SK-N-SH treated with all-trans-retinoic acid at 6 μM for 48 hours (cell line): ENCODE measurements at regions not wholly inside any gene's neighbourhood (a gene's known extent, or its start where the extent isn't known, plus 50 kb on each side); places are given as distances from the start of the nearest gene placed in this dataset.

ENCODE experiments used
- ATAC-seq: fragments of 200-7000 bp; cut with Tn5 transposase; 3 replicates; pipeline ENCODE4 v1.9.1; 2020; ENCODE audit warnings: mild to moderate bottlenecking, moderate library complexity
- BACH2 ChIP-seq: fragments of 250-450 bp; sonication (Bioruptor Pico); IDR thresholded peaks from 2 replicates; pipeline ENCODE4 v1.9.0; 2021; ENCODE audit warnings: mild to moderate bottlenecking, borderline replicate concordance
- CREB5 ChIP-seq: fragments of 250-450 bp; sonication (Bioruptor Pico); IDR thresholded peaks from 2 replicates; pipeline ENCODE4 v1.5.1; 2020; ENCODE audit warnings: low read depth, mild to moderate bottlenecking, moderate library complexity
- CSDC2 ChIP-seq: fragments of 250-450 bp; sonication (Bioruptor Pico); IDR thresholded peaks from 2 replicates; pipeline ENCODE4 v1.5.0; 2020; ENCODE audit warnings: mild to moderate bottlenecking, moderate library complexity
- CSRNP3 ChIP-seq: fragments of 250-450 bp; sonication (Bioruptor Pico); IDR thresholded peaks from 2 replicates; pipeline ENCODE4 v1.5.1; 2021; ENCODE audit warnings: mild to moderate bottlenecking, moderate library complexity
- ESRRG ChIP-seq: fragments of 250-450 bp; sonication (Bioruptor Pico); IDR thresholded peaks from 2 replicates; pipeline ENCODE4 v1.6.1; 2021; ENCODE audit warnings: mild to moderate bottlenecking
- GLIS3 ChIP-seq: fragments of 250-450 bp; sonication (Bioruptor Pico); IDR thresholded peaks from 2 replicates; pipeline ENCODE4 v1.5.0; 2020; ENCODE audit warnings: mild to moderate bottlenecking, moderate library complexity
- ISL1 ChIP-seq: fragments of 250-450 bp; sonication (Bioruptor Pico); IDR thresholded peaks from 2 replicates; pipeline ENCODE4 v2.1.2; 2022; ENCODE audit warnings: mild to moderate bottlenecking, moderate library complexity
- OSR1 ChIP-seq: fragments of 250-450 bp; sonication (Bioruptor Pico); IDR thresholded peaks from 2 replicates; pipeline ENCODE4 v1.8.0; 2022; ENCODE audit warnings: moderate library complexity, mild to moderate bottlenecking, inconsistent platforms
- POU6F1 ChIP-seq: fragments of 250-450 bp; sonication (Bioruptor Pico); IDR thresholded peaks from 2 replicates; pipeline ENCODE4 v1.8.0; 2021; ENCODE audit warnings: low read depth, mild to moderate bottlenecking, moderate library complexity, borderline replicate concordance
- RARB ChIP-seq: fragments of 250-450 bp; sonication (Bioruptor Pico); IDR thresholded peaks from 2 replicates; pipeline ENCODE4 v1.8.0; 2021; ENCODE audit warnings: mild to moderate bottlenecking, moderate library complexity
- SNAI2 ChIP-seq: fragments of 250-450 bp; sonication (Bioruptor Pico); IDR thresholded peaks from 2 replicates; pipeline ENCODE4 v1.5.0; 2020; ENCODE audit warnings: mild to moderate bottlenecking, moderate library complexity
- TCF4 ChIP-seq: fragments of 250-450 bp; sonication (Bioruptor Pico); IDR thresholded peaks from 2 replicates; pipeline ENCODE4 v1.8.0; 2021; ENCODE audit warnings: mild to moderate bottlenecking, moderate library complexity, borderline replicate concordance
- TOX ChIP-seq: fragments of 250-450 bp; sonication (Bioruptor Pico); IDR thresholded peaks from 2 replicates; pipeline ENCODE4 v1.8.0; 2021; ENCODE audit warnings: mild to moderate bottlenecking, moderate library complexity, borderline replicate concordance
- TSHZ2 ChIP-seq: fragments of 250-450 bp; sonication (Bioruptor Pico); IDR thresholded peaks from 2 replicates; pipeline ENCODE4 v1.5.0; 2020; ENCODE audit warnings: mild to moderate bottlenecking, moderate library complexity
- ZC3H10 ChIP-seq: fragments of 250-450 bp; sonication (Bioruptor Pico); IDR thresholded peaks from 2 replicates; pipeline ENCODE4 v1.5.1; 2021; ENCODE audit warnings: mild to moderate bottlenecking, moderate library complexity
- ZFP3 ChIP-seq: fragments of 250-450 bp; sonication (Bioruptor Pico); IDR thresholded peaks from 2 replicates; pipeline ENCODE4 v1.5.0; 2020; ENCODE audit warnings: mild to moderate bottlenecking, moderate library complexity
- ZFP30 ChIP-seq: fragments of 450-650 bp; formaldehyde crosslinking; IDR thresholded peaks from 2 replicates; pipeline ENCODE4 v1.5.0; 2022; ENCODE audit warnings: mild to moderate bottlenecking, moderate library complexity
- ZNF565 ChIP-seq: fragments of 450-650 bp; formaldehyde crosslinking; conservative IDR thresholded peaks from 2 replicates; pipeline ENCODE4 v1.5.0; 2020; ENCODE audit warnings: low read depth, mild to moderate bottlenecking, moderate library complexity
- ZNF70 ChIP-seq: fragments of 450-650 bp; formaldehyde crosslinking; IDR thresholded peaks from 2 replicates; pipeline ENCODE4 v1.5.0; 2020; ENCODE audit warnings: mild to moderate bottlenecking, moderate library complexity
- ZNF8 ChIP-seq: fragments of 450-650 bp; formaldehyde crosslinking; IDR thresholded peaks from 2 replicates; pipeline ENCODE4 v1.5.0; 2020; ENCODE audit warnings: mild to moderate bottlenecking, moderate library complexity
- TF ChIP-seq, protein P1 (sequence below): fragments of 250-450 bp; sonication (Bioruptor Pico); IDR thresholded peaks from 2 replicates; pipeline ENCODE4 v1.8.0; 2020; ENCODE audit warnings: mild to moderate bottlenecking, moderate library complexity, borderline replicate concordance

GRCh38 chr5:96043446-96043845 is 81.8 kb upstream of the ELL2 start:
- ATAC-seq = no peak
- TF ChIP-seq OSR1 (CRISPR knock-in tag) (no peak), ZNF8 (no peak), RARB (no peak), ZNF565 (CRISPR knock-in tag) (no peak), CSRNP3 (no peak), SNAI2 (no peak), GLIS3 (CRISPR knock-in tag) (no peak), BACH2 (CRISPR knock-in tag) (no peak), ISL1 (CRISPR knock-in tag) (no peak), ESRRG (CRISPR knock-in tag) (no peak), ZNF70 (CRISPR knock-in tag) (no peak), ZC3H10 (no peak), ZFP30 (no peak), ZFP3 (CRISPR knock-in tag) (no peak), TOX (no peak), CREB5 (no peak), POU6F1 (CRISPR knock-in tag) (no peak), TCF4 (no peak), TSHZ2 (CRISPR knock-in tag) (no peak)

- TF ChIP-seq BACH2 (CRISPR knock-in tag) = no peak
- TF ChIP-seq CSDC2 (CRISPR knock-in tag) = no peak
- no peak for TF ChIP-seq RARB
- TF ChIP-seq POU6F1 (CRISPR knock-in tag) = no peak
- TF ChIP-seq ZNF565 (CRISPR knock-in tag) = no peak
- no peak for TF ChIP-seq ZNF8
- TF ChIP-seq ZFP3 (CRISPR knock-in tag) = no peak
- no peak for TF ChIP-seq TOX
- TF ChIP-seq ZC3H10 = no peak
- no peak for TF ChIP-seq CREB5
- no peak for ATAC-seq
Measured at GRCh38 chr5:96037128-96037527, 75.5 kb upstream of the ELL2 start.

- no peak for ATAC-seq
- no peak for TF ChIP-seq TCF4
- TF ChIP-seq ZNF565 (CRISPR knock-in tag) = no peak
- TF ChIP-seq BACH2 (CRISPR knock-in tag) = no peak
- TF ChIP-seq, protein P1, sequence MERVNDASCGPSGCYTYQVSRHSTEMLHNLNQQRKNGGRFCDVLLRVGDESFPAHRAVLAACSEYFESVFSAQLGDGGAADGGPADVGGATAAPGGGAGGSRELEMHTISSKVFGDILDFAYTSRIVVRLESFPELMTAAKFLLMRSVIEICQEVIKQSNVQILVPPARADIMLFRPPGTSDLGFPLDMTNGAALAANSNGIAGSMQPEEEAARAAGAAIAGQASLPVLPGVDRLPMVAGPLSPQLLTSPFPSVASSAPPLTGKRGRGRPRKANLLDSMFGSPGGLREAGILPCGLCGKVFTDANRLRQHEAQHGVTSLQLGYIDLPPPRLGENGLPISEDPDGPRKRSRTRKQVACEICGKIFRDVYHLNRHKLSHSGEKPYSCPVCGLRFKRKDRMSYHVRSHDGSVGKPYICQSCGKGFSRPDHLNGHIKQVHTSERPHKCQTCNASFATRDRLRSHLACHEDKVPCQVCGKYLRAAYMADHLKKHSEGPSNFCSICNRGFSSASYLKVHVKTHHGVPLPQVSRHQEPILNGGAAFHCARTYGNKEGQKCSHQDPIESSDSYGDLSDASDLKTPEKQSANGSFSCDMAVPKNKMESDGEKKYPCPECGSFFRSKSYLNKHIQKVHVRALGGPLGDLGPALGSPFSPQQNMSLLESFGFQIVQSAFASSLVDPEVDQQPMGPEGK (CRISPR knock-in tag) = no peak
- no peak for TF ChIP-seq CREB5
Measured at GRCh38 chr5:96036301-96036700, 74.7 kb upstream of the ELL2 start.
